Adipocyte (in vitro differentiated cells): ENCODE measurements at regions not wholly inside any gene's neighbourhood (a gene's known extent, or its start where the extent isn't known, plus 50 kb on each side); places are given as distances from the start of the nearest gene placed in this dataset.

Experiments used
- DNase-seq: peaks from one replicate; pipeline ENCODE4 v3.0.0-alpha.2; 2015; ENCODE audit warnings: low read depth
- H3K27me3 ChIP-seq: replicated peaks from 2 replicates; pipeline ENCODE4 v1.7.0; 2013; ENCODE audit warnings: mild to moderate bottlenecking, low read length, moderate library complexity; ENCODE audit not compliant: control insufficient read depth, insufficient read depth
- H3K36me3 ChIP-seq: 2 replicates; pipeline ENCODE4 v1.7.0; 2013; ENCODE audit warnings: low read length, mild to moderate bottlenecking, moderate library complexity; ENCODE audit not compliant: control insufficient read depth, insufficient read depth, severe bottlenecking
- H3K4me1 ChIP-seq: 2 replicates; pipeline ENCODE4 v1.7.0; 2013; ENCODE audit warnings: mild to moderate bottlenecking, low read length, moderate library complexity; ENCODE audit not compliant: control insufficient read depth, insufficient read depth
- H3K4me3 ChIP-seq: 2 replicates; pipeline ENCODE4 v1.7.0; 2013; ENCODE audit warnings: mild to moderate bottlenecking, low read length, moderate library complexity
- H3K9ac ChIP-seq: 2 replicates; pipeline ENCODE4 v1.7.0; 2013; ENCODE audit warnings: mild to moderate bottlenecking, low read length, moderate library complexity
- H3K9me3 ChIP-seq: 2 replicates; pipeline ENCODE4 v1.7.0; 2013; ENCODE audit warnings: mild to moderate bottlenecking, low read length, moderate library complexity; ENCODE audit not compliant: control insufficient read depth

GRCh38 chr11:70833011-70833410, 419.4 kb downstream of the SHANK2 start:
- Histone ChIP-seq H3K36me3 (no peaks in the 10 kb centered on the region), H3K9me3 (peaks cover 1% of the 10 kb centered on the region), H3K4me1 (peaks cover 8% of the 10 kb centered on the region), H3K9ac (no peak overlapping the region), H3K4me3 (no peak overlapping the region), H3K27me3 (peaks cover 7% of the 10 kb centered on the region)
- DNase-seq, result no peak

- DNase-seq, result no peak
- no peak overlapping the region for H3K4me3 ChIP-seq
- peaks cover 7% of the 10 kb centered on the region for H3K27me3 ChIP-seq
- H3K9ac ChIP-seq, result no peak overlapping the region
- no peaks in the 10 kb centered on the region for H3K36me3 ChIP-seq
- H3K4me1 ChIP-seq, result peaks cover 4% of the 10 kb centered on the region
- peaks cover 6% of the 10 kb centered on the region for H3K9me3 ChIP-seq
Measured at GRCh38 chr11:70833554-70833953, 418.8 kb downstream of the SHANK2 start.

GRCh38 chr11:70834277-70834940, 418.0 kb downstream of the SHANK2 start:
- Histone ChIP-seq H3K9ac (no peak overlapping the region), H3K27me3 (peaks cover 7% of the 10 kb centered on the region), H3K36me3 (no peaks in the 10 kb centered on the region), H3K9me3 (peaks cover 6% of the 10 kb centered on the region), H3K4me1 (no peaks in the 10 kb centered on the region), H3K4me3 (no peak overlapping the region)
- DNase-seq, result no peak

- Histone ChIP-seq H3K36me3 (no peaks in the 10 kb centered on the region), H3K9ac (no peak overlapping the region), H3K9me3 (peaks cover 6% of the 10 kb centered on the region), H3K4me3 (no peak overlapping the region), H3K4me1 (no peaks in the 10 kb centered on the region), H3K27me3 (peaks cover 7% of the 10 kb centered on the region)
- DNase-seq, result no peak
Measured at GRCh38 chr11:70834984-70835560, 417.3 kb downstream of the SHANK2 start.

- Histone ChIP-seq H3K4me1 (no peaks in the 10 kb centered on the region), H3K9ac (no peak overlapping the region), H3K4me3 (no peak overlapping the region), H3K9me3 (peaks cover 6% of the 10 kb centered on the region), H3K36me3 (no peaks in the 10 kb centered on the region), H3K27me3 (peaks cover 3% of the 10 kb centered on the region)
- no peak for DNase-seq
Measured at GRCh38 chr11:70836071-70836470, 416.3 kb downstream of the SHANK2 start.

GRCh38 chr11:70838198-70838597, 414.2 kb downstream of the SHANK2 start:
- Histone ChIP-seq H3K4me3 (no peak overlapping the region), H3K36me3 (no peaks in the 10 kb centered on the region), H3K4me1 (no peaks in the 10 kb centered on the region), H3K9me3 (peaks cover 6% of the 10 kb centered on the region), H3K27me3 (no peaks in the 10 kb centered on the region), H3K9ac (no peak overlapping the region)
- no peak for DNase-seq

GRCh38 chr11:70839851-70840250, 412.5 kb downstream of the SHANK2 start:
- no peaks in the 10 kb centered on the region for H3K36me3 ChIP-seq
- DNase-seq, result no peak
- H3K9me3 ChIP-seq, result peaks cover 6% of the 10 kb centered on the region
- no peak overlapping the region for H3K4me3 ChIP-seq
- no peak overlapping the region for H3K9ac ChIP-seq
- H3K4me1 ChIP-seq, result no peaks in the 10 kb centered on the region
- peaks cover 2% of the 10 kb centered on the region for H3K27me3 ChIP-seq

GRCh38 chr11:70841264-70841663, 411.1 kb downstream of the SHANK2 start:
- H3K36me3 ChIP-seq, result no peaks in the 10 kb centered on the region
- peaks cover 6% of the 10 kb centered on the region for H3K9me3 ChIP-seq
- H3K4me3 ChIP-seq, result no peak overlapping the region
- no peak for DNase-seq
- no peak overlapping the region for H3K9ac ChIP-seq
- H3K4me1 ChIP-seq, result no peaks in the 10 kb centered on the region
- H3K27me3 ChIP-seq, result peaks cover 2% of the 10 kb centered on the region

GRCh38 chr11:70842256-70842655, 410.1 kb downstream of the SHANK2 start:
- no peak for DNase-seq
- Histone ChIP-seq H3K4me3 (no peak overlapping the region), H3K9me3 (peaks cover 6% of the 10 kb centered on the region), H3K4me1 (no peaks in the 10 kb centered on the region), H3K9ac (no peak overlapping the region), H3K36me3 (no peaks in the 10 kb centered on the region), H3K27me3 (peaks cover 2% of the 10 kb centered on the region)

GRCh38 chr11:70842701-70843100, 409.7 kb downstream of the SHANK2 start:
- Histone ChIP-seq H3K27me3 (peaks cover 2% of the 10 kb centered on the region), H3K4me1 (no peaks in the 10 kb centered on the region), H3K9ac (no peak overlapping the region), H3K9me3 (peaks cover 6% of the 10 kb centered on the region), H3K36me3 (no peaks in the 10 kb centered on the region), H3K4me3 (no peak overlapping the region)
- DNase-seq, result no peak

- Histone ChIP-seq H3K9ac (no peak overlapping the region), H3K4me3 (no peak overlapping the region), H3K36me3 (no peaks in the 10 kb centered on the region), H3K27me3 (peaks cover 2% of the 10 kb centered on the region), H3K4me1 (no peaks in the 10 kb centered on the region), H3K9me3 (no peaks in the 10 kb centered on the region)
- no peak for DNase-seq
Measured at GRCh38 chr11:70843906-70844305, 408.5 kb downstream of the SHANK2 start.

- Histone ChIP-seq H3K27me3 (peaks cover 2% of the 10 kb centered on the region), H3K36me3 (no peaks in the 10 kb centered on the region), H3K9me3 (no peaks in the 10 kb centered on the region), H3K4me3 (no peak overlapping the region), H3K4me1 (no peaks in the 10 kb centered on the region), H3K9ac (no peak overlapping the region)
- no peak for DNase-seq
Measured at GRCh38 chr11:70844387-70844786, 408.0 kb downstream of the SHANK2 start.
